ENCODE measurements at regions not wholly inside any gene's neighbourhood (a gene's known extent, or its start where the extent isn't known, plus 50 kb on each side); places are given as distances from the start of the nearest gene placed in this dataset.

GRCh38 chr22:46054091-46055073 lies 77.4 kb upstream of the WNT7B start:
- peak; percentile 34 for DNase-seq

- DNase-seq, result no peak
Observed at GRCh38 chr22:46055181-46055875, 78.4 kb upstream of the WNT7B start.

- no peak for DNase-seq
Observed at GRCh38 chr22:46055911-46056545, 79.1 kb upstream of the WNT7B start.

DNA sequence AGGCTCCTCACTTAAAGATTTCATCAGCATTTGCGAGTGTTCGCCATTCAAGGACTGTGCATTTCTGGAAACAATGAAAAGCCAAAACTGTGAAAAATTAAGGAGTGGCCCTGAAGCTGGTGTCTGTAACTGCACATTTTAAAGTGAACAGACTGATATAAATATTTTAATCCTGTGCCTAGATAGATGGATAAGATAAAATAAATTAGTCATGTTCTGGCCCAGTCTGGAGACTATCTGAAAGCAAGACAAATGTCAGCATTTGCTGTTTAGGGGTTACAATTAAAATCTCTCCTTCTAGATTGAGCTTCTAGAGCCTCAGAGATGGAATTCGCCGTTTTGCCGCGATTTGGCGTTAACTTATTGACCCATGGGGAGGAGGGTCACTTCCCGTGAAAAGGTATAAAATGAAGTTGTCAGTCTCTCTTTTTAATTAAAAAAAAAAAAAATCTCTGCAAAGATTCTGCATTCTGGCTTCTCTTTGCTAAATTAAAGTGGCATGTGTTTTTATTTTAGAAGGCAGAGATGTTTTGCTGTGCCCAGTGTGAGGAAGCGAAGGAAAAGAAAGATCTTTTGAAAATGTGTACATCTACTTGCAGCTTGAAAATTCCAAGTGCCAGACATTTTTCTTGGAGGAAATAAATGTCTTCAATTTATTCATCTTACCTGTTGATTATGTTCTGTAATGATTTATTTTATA lies 79.7 kb upstream of the WNT7B start:
- DNase-seq, result no peak

GRCh38 chr22:46057246-46058090 lies 80.5 kb upstream of the WNT7B start:
- no peak for DNase-seq

GRCh38 chr22:46058091-46058420 lies 81.1 kb upstream of the WNT7B start:
- DNase-seq, result no peak

- no peak for DNase-seq
Observed at GRCh38 chr22:46058591-46059519, 81.9 kb upstream of the WNT7B start.

- no peak for DNase-seq
Observed at GRCh38 chr22:46060292-46061123, 83.5 kb upstream of the WNT7B start.

GRCh38 chr22:46061124-46061500 lies 84.2 kb upstream of the WNT7B start:
- DNase-seq, result no peak

- DNase-seq, result no peak
Observed at GRCh38 chr22:46061501-46062231, 84.7 kb upstream of the WNT7B start.

DNA sequence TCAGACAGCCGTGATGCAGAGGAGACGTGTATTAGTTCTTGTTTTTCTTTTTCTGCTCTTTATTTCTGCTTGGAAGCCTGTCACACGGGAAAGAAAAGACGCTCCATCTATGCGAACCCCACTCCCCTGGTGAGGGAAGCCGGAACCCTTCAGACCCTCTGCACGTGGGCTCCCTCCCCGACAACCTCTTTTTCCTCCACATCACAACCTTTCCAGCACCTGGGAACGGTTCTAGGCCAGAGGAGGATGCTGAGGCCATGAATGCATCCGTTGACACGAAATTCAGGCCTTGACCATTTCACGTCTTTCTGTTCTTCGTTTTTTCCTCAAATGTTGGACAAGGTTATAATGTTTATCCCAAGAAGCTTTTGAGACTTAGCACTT lies 85.3 kb upstream of the WNT7B start:
- DNase-seq, result no peak

- no peak for DNase-seq
Observed at GRCh38 chr22:46062971-46063631, 86.1 kb upstream of the WNT7B start.

GRCh38 chr22:46063846-46064227 lies 86.5 kb upstream of the PPARA start:
- no peak for DNase-seq

- DNase-seq, result no peak
Observed at GRCh38 chr22:46064228-46064965, 85.9 kb upstream of the PPARA start.

- DNase-seq, result no peak
Observed at GRCh38 chr22:46064966-46065666, 85.2 kb upstream of the PPARA start.

DNA sequence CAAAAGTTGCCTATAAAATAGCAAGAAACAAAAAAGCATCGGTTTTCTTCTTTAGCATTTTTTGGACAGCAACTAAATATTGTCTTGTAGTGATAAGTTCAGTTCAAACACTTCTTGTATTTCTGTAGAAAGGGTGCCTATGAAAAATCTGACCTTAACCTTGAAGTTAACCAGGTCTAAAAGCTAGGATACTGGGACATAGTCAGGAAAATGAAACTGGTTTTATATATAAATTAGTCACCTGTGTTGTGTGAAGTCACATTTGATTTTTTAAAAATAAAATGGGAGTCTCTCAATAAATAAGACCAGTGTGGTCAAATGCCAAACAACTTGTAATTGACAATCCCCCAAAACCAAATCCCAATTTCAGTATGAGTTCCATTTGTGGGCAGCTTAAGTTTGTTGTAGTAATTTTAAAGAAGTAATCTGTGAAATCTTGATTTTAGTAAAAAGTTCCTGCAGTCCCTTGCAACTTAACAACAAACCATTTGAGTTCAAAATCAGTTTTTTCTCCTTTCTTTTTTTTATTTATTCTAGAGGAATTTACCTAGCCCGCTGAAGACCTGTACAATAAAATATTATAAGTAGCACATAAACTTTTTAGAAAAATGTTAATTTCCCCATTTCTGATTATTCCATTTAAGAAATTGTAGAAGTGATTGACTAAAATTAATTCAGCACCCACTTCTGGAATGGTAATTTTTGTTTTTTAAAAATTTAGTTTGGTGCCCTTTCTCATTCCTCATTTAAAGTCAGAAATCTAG lies 84.5 kb upstream of the PPARA start:
- no peak for DNase-seq

DNA sequence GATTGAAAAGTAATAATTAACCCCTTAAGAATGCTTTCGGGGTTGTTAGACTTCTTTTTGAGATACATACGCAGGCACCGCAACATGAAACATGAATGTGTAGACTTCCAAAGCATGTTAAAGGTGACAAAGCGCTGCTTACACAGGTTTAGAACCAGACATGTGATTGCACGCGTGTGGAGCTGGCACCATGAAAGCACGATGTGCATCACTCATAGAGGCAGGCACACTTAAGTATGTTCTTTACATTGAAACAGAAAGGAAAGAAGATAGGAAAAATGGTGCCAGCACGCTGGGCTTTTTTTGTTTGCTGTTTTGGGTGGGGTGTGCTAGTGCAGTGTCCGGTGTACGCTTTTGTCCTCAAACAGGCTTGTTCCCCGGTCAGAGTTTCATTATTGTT lies 83.6 kb upstream of the PPARA start:
- DNase-seq, result no peak

All from effector CD8-positive, alpha-beta T cell (primary cell).